ENCODE measurements at regions not wholly inside any gene's neighbourhood (a gene's known extent, or its start where the extent isn't known, plus 50 kb on each side); places are given as distances from the start of the nearest gene placed in this dataset.

GRCh38 chr6:164812706-164813105 lies 496.7 kb downstream of the C6orf118 start:
- no peaks in the 10 kb centered on the region for H3K36me3 ChIP-seq (ENCODE audit: insufficient read depth, low read length)
- H2AFZ ChIP-seq (ENCODE audit: low read depth, low read length) = no peak overlapping the region
- no peaks in the 10 kb centered on the region for H3K27me3 ChIP-seq (ENCODE audit: insufficient read depth, low read length)
- no peak overlapping the region for H3K4me2 ChIP-seq (ENCODE audit: low read length)
- Mint-ChIP-seq H3K4me1 (ENCODE audit: low read depth, unreplicated experiment) (no peaks in the 10 kb centered on the region), H3K9me3 (ENCODE audit: unreplicated experiment) (peaks cover 4% of the 10 kb centered on the region), H3K27me3 (ENCODE audit: low read depth, unreplicated experiment) (no peaks in the 10 kb centered on the region), H3K36me3 (ENCODE audit: low read depth, unreplicated experiment) (no peaks in the 10 kb centered on the region), H3K4me3 (ENCODE audit: unreplicated experiment) (no peak overlapping the region), H3K27ac (ENCODE audit: unreplicated experiment) (no peak overlapping the region)
- DNase-seq (ENCODE audit: low read depth) = no peak
- TF ChIP-seq EZH2 (IDR thresholded peaks at IDR 0.05; ENCODE audit: insufficient read depth, low read length) = no peak
- H3K4me1 ChIP-seq (ENCODE audit: insufficient read depth, low read length) = no peaks in the 10 kb centered on the region
- H3K4me3 ChIP-seq (ENCODE audit: insufficient read depth, low read depth, low read length) = no peak overlapping the region
- no peak overlapping the region for H3K9ac ChIP-seq (ENCODE audit: low read length)
- no peak overlapping the region for H3K27ac ChIP-seq (ENCODE audit: low read depth, low read length)
- no peaks in the 10 kb centered on the region for H4K20me1 ChIP-seq (ENCODE audit: insufficient read depth, low read length)
- no peak for FAIRE-seq
- no peaks in the 10 kb centered on the region for H3K9me3 ChIP-seq (ENCODE audit: insufficient read depth, low read depth, low read length)
- H3K79me2 ChIP-seq (ENCODE audit: insufficient read depth, low read length) = no peaks in the 10 kb centered on the region

- Histone ChIP-seq H2AFZ (ENCODE audit: low read depth, low read length) (no peak overlapping the region), H3K79me2 (ENCODE audit: insufficient read depth, low read length) (no peaks in the 10 kb centered on the region), H3K4me1 (ENCODE audit: insufficient read depth, low read length) (no peaks in the 10 kb centered on the region), H3K4me3 (ENCODE audit: insufficient read depth, low read depth, low read length) (no peak overlapping the region), H3K27ac (ENCODE audit: low read depth, low read length) (no peak overlapping the region), H3K4me2 (ENCODE audit: low read length) (no peak overlapping the region), H3K27me3 (ENCODE audit: insufficient read depth, low read length) (no peaks in the 10 kb centered on the region), H3K36me3 (ENCODE audit: insufficient read depth, low read length) (no peaks in the 10 kb centered on the region), H3K9ac (ENCODE audit: low read length) (no peak overlapping the region), H3K9me3 (ENCODE audit: insufficient read depth, low read depth, low read length) (no peaks in the 10 kb centered on the region), H4K20me1 (ENCODE audit: insufficient read depth, low read length) (no peaks in the 10 kb centered on the region)
- H3K27ac Mint-ChIP-seq (ENCODE audit: unreplicated experiment) = no peak overlapping the region
- peaks cover 2% of the 10 kb centered on the region for H3K9me3 Mint-ChIP-seq (ENCODE audit: unreplicated experiment)
- no peak for DNase-seq (ENCODE audit: low read depth)
- FAIRE-seq = no peak
- TF ChIP-seq CTCF (IDR thresholded peaks at IDR 0.05; ENCODE audit: insufficient read depth, low read depth, low read length) (no peak), EZH2 (IDR thresholded peaks at IDR 0.05; ENCODE audit: insufficient read depth, low read length) (no peak)
- H3K27me3 Mint-ChIP-seq (ENCODE audit: low read depth, unreplicated experiment) = no peaks in the 10 kb centered on the region
- H3K36me3 Mint-ChIP-seq (ENCODE audit: low read depth, unreplicated experiment) = no peaks in the 10 kb centered on the region
- H3K4me3 Mint-ChIP-seq (ENCODE audit: unreplicated experiment) = no peak overlapping the region
- no peaks in the 10 kb centered on the region for H3K4me1 Mint-ChIP-seq (ENCODE audit: low read depth, unreplicated experiment)
Measured at GRCh38 chr6:164807125-164807524, 502.3 kb downstream of the C6orf118 start.

- Histone ChIP-seq H3K9me3 (ENCODE audit: insufficient read depth, low read depth, low read length) (no peaks in the 10 kb centered on the region), H3K36me3 (ENCODE audit: insufficient read depth, low read length) (no peaks in the 10 kb centered on the region), H3K9ac (ENCODE audit: low read length) (no peak overlapping the region), H3K27me3 (ENCODE audit: insufficient read depth, low read length) (no peaks in the 10 kb centered on the region), H3K27ac (ENCODE audit: low read depth, low read length) (no peak overlapping the region), H3K4me2 (ENCODE audit: low read length) (no peak overlapping the region), H3K4me1 (ENCODE audit: insufficient read depth, low read length) (no peaks in the 10 kb centered on the region), H3K4me3 (ENCODE audit: insufficient read depth, low read depth, low read length) (no peak overlapping the region), H3K79me2 (ENCODE audit: insufficient read depth, low read length) (no peaks in the 10 kb centered on the region), H2AFZ (ENCODE audit: low read depth, low read length) (no peak overlapping the region), H4K20me1 (ENCODE audit: insufficient read depth, low read length) (no peaks in the 10 kb centered on the region)
- Mint-ChIP-seq H3K27me3 (ENCODE audit: low read depth, unreplicated experiment) (no peaks in the 10 kb centered on the region), H3K9me3 (ENCODE audit: unreplicated experiment) (no peaks in the 10 kb centered on the region), H3K36me3 (ENCODE audit: low read depth, unreplicated experiment) (no peaks in the 10 kb centered on the region), H3K4me1 (ENCODE audit: low read depth, unreplicated experiment) (no peaks in the 10 kb centered on the region), H3K4me3 (ENCODE audit: unreplicated experiment) (no peak overlapping the region), H3K27ac (ENCODE audit: unreplicated experiment) (no peak overlapping the region)
- no peak for TF ChIP-seq CTCF (IDR thresholded peaks at IDR 0.05; ENCODE audit: insufficient read depth, low read depth, low read length)
- TF ChIP-seq EZH2 (IDR thresholded peaks at IDR 0.05; ENCODE audit: insufficient read depth, low read length) = no peak
- DNase-seq (ENCODE audit: low read depth) (no peak), FAIRE-seq (no peak)
Measured at GRCh38 chr6:164795056-164795815, 514.2 kb downstream of the C6orf118 start.
